KMS-11 (cell line): ENCODE measurements at regions not wholly inside any gene's neighbourhood (a gene's known extent, or its start where the extent isn't known, plus 50 kb on each side); places are given as distances from the start of the nearest gene placed in this dataset.

ENCODE experiments used
- H2AFZ ChIP-seq: fragments of 200-600 bp; sonication (generic); 2 replicates; pipeline ENCODE4 v1.6.1; 2016; ENCODE audit warnings: antibody characterized with exemption, mixed run types, low read depth
- H3K27ac ChIP-seq: fragments of 200-600 bp; sonication (generic); 2 replicates; pipeline ENCODE4 v1.6.1; 2016; ENCODE audit warnings: mild to moderate bottlenecking, mixed run types
- H3K27me3 ChIP-seq: fragments of 200-600 bp; sonication (generic); 2 replicates; pipeline ENCODE4 v1.6.1; 2017; ENCODE audit warnings: mild to moderate bottlenecking, low read depth, mixed run types, moderate library complexity; ENCODE audit not compliant: insufficient read depth
- H3K36me3 ChIP-seq: fragments of 200-600 bp; sonication (generic); 2 replicates; pipeline ENCODE4 v1.6.1; 2017; ENCODE audit warnings: mild to moderate bottlenecking, mixed run types; ENCODE audit not compliant: insufficient read depth
- H3K4me1 ChIP-seq: fragments of 200-600 bp; sonication (generic); 2 replicates; pipeline ENCODE4 v1.6.1; 2016; ENCODE audit warnings: mild to moderate bottlenecking, low read depth, mixed run types; ENCODE audit not compliant: poor library complexity, severe bottlenecking
- H3K4me2 ChIP-seq: fragments of 200-600 bp; sonication (generic); 2 replicates; pipeline ENCODE4 v1.7.0; 2016; ENCODE audit warnings: mild to moderate bottlenecking, mixed run types
- H3K4me3 ChIP-seq: fragments of 200-600 bp; sonication (generic); IDR thresholded peaks from 2 replicates; pipeline ENCODE4 v1.6.1; 2017; ENCODE audit warnings: low read depth, low read length, mixed read lengths; ENCODE audit not compliant: insufficient read depth
- H3K79me2 ChIP-seq: fragments of 200-600 bp; sonication (generic); 2 replicates; pipeline ENCODE4 v1.6.1; 2016; ENCODE audit warnings: low read depth, mixed run types; ENCODE audit not compliant: insufficient read depth
- H3K9ac ChIP-seq: fragments of 200-600 bp; sonication (generic); 2 replicates; pipeline ENCODE4 v1.6.1; 2016; ENCODE audit warnings: mild to moderate bottlenecking, mixed run types
- H4K20me1 ChIP-seq: fragments of 200-600 bp; sonication (generic); 2 replicates; pipeline ENCODE4 v1.6.1; 2016; ENCODE audit warnings: mild to moderate bottlenecking, mixed run types; ENCODE audit not compliant: insufficient read depth
- CTCF ChIP-seq: fragments of 200-600 bp; sonication (generic); conservative IDR thresholded peaks from 2 replicates; pipeline ENCODE4 v1.6.1; 2017; ENCODE audit warnings: low read depth, mild to moderate bottlenecking, antibody characterized with exemption, low read length, moderate library complexity, mixed read lengths

GRCh38 chr12:34288963-34289345 lies 266.7 kb downstream of the ALG10 start:
- Histone ChIP-seq H2AFZ (no peak overlapping the region), H3K4me2 (no peak overlapping the region), H4K20me1 (no peaks in the 10 kb centered on the region), H3K27me3 (no peaks in the 10 kb centered on the region), H3K4me1 (no peaks in the 10 kb centered on the region), H3K79me2 (no peaks in the 10 kb centered on the region), H3K27ac (no peak overlapping the region), H3K9ac (no peak overlapping the region), H3K4me3 (no peak overlapping the region), H3K36me3 (no peaks in the 10 kb centered on the region)
- no peak for TF ChIP-seq CTCF

- H3K4me1 ChIP-seq: no peaks in the 10 kb centered on the region
- no peaks in the 10 kb centered on the region for H3K79me2 ChIP-seq
- no peak overlapping the region for H3K9ac ChIP-seq
- H3K27ac ChIP-seq: no peak overlapping the region
- no peak overlapping the region for H3K4me3 ChIP-seq
- H3K4me2 ChIP-seq: peak overlapping the region; percentile 39; the same call in 1 of the 2 replicates
- H3K36me3 ChIP-seq: no peaks in the 10 kb centered on the region
- peak overlapping the region; percentile 68 for H2AFZ ChIP-seq
- no peak for TF ChIP-seq CTCF
- H4K20me1 ChIP-seq: no peaks in the 10 kb centered on the region
- H3K27me3 ChIP-seq: no peaks in the 10 kb centered on the region
These were observed 267.4 kb downstream of the ALG10 start for GRCh38 chr12:34289431-34290380.

GRCh38 chr12:34290381-34290995 lies 268.2 kb downstream of the ALG10 start:
- no peak overlapping the region for H3K4me3 ChIP-seq
- H3K4me2 ChIP-seq: peak overlapping the region; percentile 39; the same call in 1 of the 2 replicates
- peak overlapping the region; percentile 68 for H2AFZ ChIP-seq
- H3K36me3 ChIP-seq: no peaks in the 10 kb centered on the region
- no peak overlapping the region for H3K27ac ChIP-seq
- no peak for TF ChIP-seq CTCF
- H3K79me2 ChIP-seq: no peaks in the 10 kb centered on the region
- H3K27me3 ChIP-seq: no peaks in the 10 kb centered on the region; the same call in 1 of the 2 replicates
- no peaks in the 10 kb centered on the region for H4K20me1 ChIP-seq
- H3K4me1 ChIP-seq: no peaks in the 10 kb centered on the region
- H3K9ac ChIP-seq: no peak overlapping the region

- Histone ChIP-seq H4K20me1 (no peaks in the 10 kb centered on the region), H3K4me2 (peak overlapping the region; percentile 39; the same call in 1 of the 2 replicates), H3K9ac (no peak overlapping the region), H3K4me3 (no peak overlapping the region), H3K4me1 (no peaks in the 10 kb centered on the region), H3K27me3 (peaks cover 4% of the 10 kb centered on the region; the same call in 1 of the 2 replicates), H3K36me3 (no peaks in the 10 kb centered on the region), H2AFZ (peak overlapping the region; percentile 68), H3K27ac (no peak overlapping the region), H3K79me2 (no peaks in the 10 kb centered on the region)
- no peak for TF ChIP-seq CTCF
These were observed 268.7 kb downstream of the ALG10 start for GRCh38 chr12:34291001-34291400.
